Stimulated activated CD8-positive, alpha-beta memory T cell treated with anti-CD3 and anti-CD28 coated beads, Interleukin-4, amount 100 ng/mL, for 1 hour (primary cell): ENCODE measurements at regions not wholly inside any gene's neighbourhood (a gene's known extent, or its start where the extent isn't known, plus 50 kb on each side); places are given as distances from the start of the nearest gene placed in this dataset.

Source experiments
- DNase-seq, 2 donors: peaks; one replicate each; pipeline ENCODE4 v3.0.0-alpha.2; 2020; ENCODE audit warnings: low read depth in 2 of 2, low spot score in 1 of 2

- DNase-seq, result no peak
Observed at GRCh38 chr9:110047955-110048402, 160.0 kb downstream of the C9orf152 start.

- DNase-seq, result peak in 1 of 2 donors; percentile 42
Observed at GRCh38 chr9:110048403-110048975, 159.5 kb downstream of the C9orf152 start.

- DNase-seq, result no peak
Observed at GRCh38 chr9:110048976-110049698, 158.8 kb downstream of the C9orf152 start.

- DNase-seq, result no peak
Observed at GRCh38 chr9:110049699-110050450, 158.1 kb downstream of the C9orf152 start.

- DNase-seq, result no peak
Observed at GRCh38 chr9:110050925-110051355, 157.0 kb downstream of the C9orf152 start.

GRCh38 chr9:110056062-110056461 lies 151.9 kb downstream of the C9orf152 start:
- no peak for DNase-seq

GRCh38 chr9:110058304-110058953 lies 149.5 kb downstream of the C9orf152 start:
- DNase-seq, result no peak

- no peak for DNase-seq
Observed at GRCh38 chr9:110059461-110059860, 148.5 kb downstream of the C9orf152 start.

GRCh38 chr9:110064803-110065202 lies 143.2 kb downstream of the C9orf152 start:
- no peak for DNase-seq

- DNase-seq, result no peak
Observed at GRCh38 chr9:110065532-110065931, 142.4 kb downstream of the C9orf152 start.

- DNase-seq, result no peak
Observed at GRCh38 chr9:110066929-110067716, 140.8 kb downstream of the C9orf152 start.

- no peak for DNase-seq
Observed at GRCh38 chr9:110068212-110068611, 139.7 kb downstream of the C9orf152 start.

- no peak for DNase-seq
Observed at GRCh38 chr9:110069326-110070248, 138.4 kb downstream of the C9orf152 start.

GRCh38 chr9:110072597-110073355 lies 135.2 kb downstream of the C9orf152 start:
- DNase-seq, result no peak

GRCh38 chr9:110073356-110073905 lies 134.5 kb downstream of the C9orf152 start:
- no peak for DNase-seq

GRCh38 chr9:110076894-110077725 lies 130.8 kb downstream of the C9orf152 start:
- DNase-seq, result no peak

- DNase-seq, result no peak
Observed at GRCh38 chr9:110077925-110078324, 130.0 kb downstream of the C9orf152 start.

GRCh38 chr9:110078604-110079003 lies 129.4 kb downstream of the C9orf152 start:
- DNase-seq, result no peak
